ENCODE measurements at regions not wholly inside any gene's neighbourhood (a gene's known extent, or its start where the extent isn't known, plus 50 kb on each side); places are given as distances from the start of the nearest gene placed in this dataset.

DNA sequence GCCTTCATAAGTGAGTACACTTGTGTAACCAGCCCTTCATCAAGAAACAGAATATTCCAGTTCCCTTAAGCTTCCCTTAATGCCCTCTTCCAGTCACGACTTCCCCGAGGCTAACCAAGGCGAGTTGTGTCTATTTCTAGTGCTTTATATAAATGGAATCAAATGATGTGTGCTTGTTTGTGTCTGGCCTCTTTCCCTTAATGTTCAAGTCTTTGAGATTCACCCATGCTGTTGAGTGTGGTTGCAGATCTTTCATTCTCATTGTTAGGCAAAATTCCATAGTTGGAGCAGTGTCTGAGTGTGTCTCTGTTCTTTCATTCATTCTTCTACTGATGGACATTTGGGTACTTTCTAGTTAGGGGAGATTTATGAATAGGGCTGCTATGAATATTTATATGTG, 135.0 kb downstream of the CEBPB start:
- TF ChIP-seq, protein P1, sequence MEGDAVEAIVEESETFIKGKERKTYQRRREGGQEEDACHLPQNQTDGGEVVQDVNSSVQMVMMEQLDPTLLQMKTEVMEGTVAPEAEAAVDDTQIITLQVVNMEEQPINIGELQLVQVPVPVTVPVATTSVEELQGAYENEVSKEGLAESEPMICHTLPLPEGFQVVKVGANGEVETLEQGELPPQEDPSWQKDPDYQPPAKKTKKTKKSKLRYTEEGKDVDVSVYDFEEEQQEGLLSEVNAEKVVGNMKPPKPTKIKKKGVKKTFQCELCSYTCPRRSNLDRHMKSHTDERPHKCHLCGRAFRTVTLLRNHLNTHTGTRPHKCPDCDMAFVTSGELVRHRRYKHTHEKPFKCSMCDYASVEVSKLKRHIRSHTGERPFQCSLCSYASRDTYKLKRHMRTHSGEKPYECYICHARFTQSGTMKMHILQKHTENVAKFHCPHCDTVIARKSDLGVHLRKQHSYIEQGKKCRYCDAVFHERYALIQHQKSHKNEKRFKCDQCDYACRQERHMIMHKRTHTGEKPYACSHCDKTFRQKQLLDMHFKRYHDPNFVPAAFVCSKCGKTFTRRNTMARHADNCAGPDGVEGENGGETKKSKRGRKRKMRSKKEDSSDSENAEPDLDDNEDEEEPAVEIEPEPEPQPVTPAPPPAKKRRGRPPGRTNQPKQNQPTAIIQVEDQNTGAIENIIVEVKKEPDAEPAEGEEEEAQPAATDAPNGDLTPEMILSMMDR (IDR thresholded peaks at IDR 0.05), result no peak
- no peak for TF ChIP-seq POLR2AphosphoS5 (IDR thresholded peaks at IDR 0.05)
